Suprapubic skin (tissue), 3 donors: ENCODE measurements at regions not wholly inside any gene's neighbourhood (a gene's known extent, or its start where the extent isn't known, plus 50 kb on each side); places are given as distances from the start of the nearest gene placed in this dataset.

Experiments used
- POLR2AphosphoS5 ChIP-seq, 3 donors: sonication (generic); formaldehyde crosslinking; IDR thresholded peaks; one replicate each; pipeline ENCODE4 v1.6.1; 2017; ENCODE audit warnings: antibody characterized with exemption in 3 of 3
- TF ChIP-seq, protein P1 (sequence below), 2 donors: fragments of 200-600 bp in 1 of 2; fragments of 450-650 bp in 1 of 2; sonication (generic) in 1 of 2; IDR thresholded peaks; one replicate each; pipeline ENCODE4 v1.5.1; 2016 to 2019; ENCODE audit warnings: antibody characterized with exemption in 2 of 2, mild to moderate bottlenecking in 1 of 2, moderate library complexity in 1 of 2

DNA sequence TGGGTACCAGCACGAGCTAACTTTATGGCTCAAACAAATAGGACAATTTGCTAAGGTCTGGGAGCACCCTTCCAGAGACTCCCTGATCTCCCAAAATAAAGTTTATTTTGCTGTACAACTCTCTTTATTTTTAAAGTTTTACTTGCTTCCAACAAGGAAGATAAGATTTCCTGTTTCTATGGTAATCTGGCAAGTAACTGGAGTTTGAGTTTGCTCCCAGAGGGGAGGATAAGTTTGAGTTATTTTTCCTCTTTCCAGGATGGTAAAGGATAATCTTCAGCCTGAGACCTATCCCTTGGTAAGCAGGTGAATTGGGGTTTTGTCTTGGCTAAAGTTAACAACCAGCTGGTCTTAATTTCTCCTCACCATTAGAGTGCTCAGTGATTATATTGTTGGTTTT, 1019.4 kb upstream of the ALCAM start:
- no peak for TF ChIP-seq POLR2AphosphoS5 (IDR thresholded peaks at IDR 0.05)
- TF ChIP-seq, protein P1, sequence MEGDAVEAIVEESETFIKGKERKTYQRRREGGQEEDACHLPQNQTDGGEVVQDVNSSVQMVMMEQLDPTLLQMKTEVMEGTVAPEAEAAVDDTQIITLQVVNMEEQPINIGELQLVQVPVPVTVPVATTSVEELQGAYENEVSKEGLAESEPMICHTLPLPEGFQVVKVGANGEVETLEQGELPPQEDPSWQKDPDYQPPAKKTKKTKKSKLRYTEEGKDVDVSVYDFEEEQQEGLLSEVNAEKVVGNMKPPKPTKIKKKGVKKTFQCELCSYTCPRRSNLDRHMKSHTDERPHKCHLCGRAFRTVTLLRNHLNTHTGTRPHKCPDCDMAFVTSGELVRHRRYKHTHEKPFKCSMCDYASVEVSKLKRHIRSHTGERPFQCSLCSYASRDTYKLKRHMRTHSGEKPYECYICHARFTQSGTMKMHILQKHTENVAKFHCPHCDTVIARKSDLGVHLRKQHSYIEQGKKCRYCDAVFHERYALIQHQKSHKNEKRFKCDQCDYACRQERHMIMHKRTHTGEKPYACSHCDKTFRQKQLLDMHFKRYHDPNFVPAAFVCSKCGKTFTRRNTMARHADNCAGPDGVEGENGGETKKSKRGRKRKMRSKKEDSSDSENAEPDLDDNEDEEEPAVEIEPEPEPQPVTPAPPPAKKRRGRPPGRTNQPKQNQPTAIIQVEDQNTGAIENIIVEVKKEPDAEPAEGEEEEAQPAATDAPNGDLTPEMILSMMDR (IDR thresholded peaks at IDR 0.05) = no peak
